ENCODE measurements at regions not wholly inside any gene's neighbourhood (a gene's known extent, or its start where the extent isn't known, plus 50 kb on each side); places are given as distances from the start of the nearest gene placed in this dataset.

- TF ChIP-seq CTCF (IDR thresholded peaks at IDR 0.05) (no peak), POLR2A (IDR thresholded peaks at IDR 0.05) (no peak)
These were observed 206.6 kb downstream of the HAUS1 start for GRCh38 chr18:46310675-46311345.

All from vagina (tissue), 2 donors.